ENCODE measurements at regions not wholly inside any gene's neighbourhood (a gene's known extent, or its start where the extent isn't known, plus 50 kb on each side); places are given as distances from the start of the nearest gene placed in this dataset.

- TF ChIP-seq REST (IDR thresholded peaks at IDR 0.05; ENCODE audit: insufficient read depth in 1 of 2, low read depth in 2 of 2, low read length in 2 of 2) (no peak), POLR2AphosphoS5 (IDR thresholded peaks at IDR 0.05; ENCODE audit: low read depth, low read length) (no peak), TAF1 (IDR thresholded peaks at IDR 0.05; ENCODE audit: borderline replicate concordance, insufficient read depth, low read length) (no peak), SIN3A (IDR thresholded peaks at IDR 0.05; ENCODE audit: borderline replicate concordance, insufficient read depth, low read length) (no peak)
Observed at GRCh38 chr13:40084934-40085333, 429.5 kb downstream of the COG6 start.

All from PFSK-1 (cell line).